HG03342 (cell line): ENCODE measurements at regions not wholly inside any gene's neighbourhood (a gene's known extent, or its start where the extent isn't known, plus 50 kb on each side); places are given as distances from the start of the nearest gene placed in this dataset.
"Not testable (repeated sequence)": the region's sequence is repeated elsewhere in the genome, so short reads cannot be mapped to it uniquely, and the experiment has no call there.

ENCODE experiments used
- ATAC-seq: cut with Tn5 transposase; IDR thresholded peaks from one replicate; pipeline ENCODE4 v1.9.1; 2021; ENCODE audit warnings: mild to moderate bottlenecking, moderate library complexity; ENCODE audit not compliant: unreplicated experiment

DNA sequence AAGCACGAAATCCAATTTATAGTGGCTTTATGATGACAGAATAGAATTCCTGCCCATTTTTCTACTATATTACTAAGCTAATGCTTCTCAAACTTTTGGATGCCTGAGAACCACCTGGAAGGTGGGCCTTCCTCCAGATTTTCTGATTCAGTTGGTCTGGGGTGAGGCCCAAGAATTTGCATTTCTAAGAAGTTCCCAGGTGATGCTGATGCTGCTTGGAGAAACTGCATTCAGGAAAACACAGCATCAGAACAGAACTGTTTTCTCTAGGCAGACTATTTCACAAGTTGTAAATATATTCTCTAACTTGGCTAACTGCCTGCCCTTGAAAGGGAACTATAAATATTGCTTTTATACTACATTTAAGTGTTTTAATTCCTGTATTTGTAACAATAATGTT is 644.9 kb upstream of the DPPA4 start:
- ATAC-seq: no peak

DNA sequence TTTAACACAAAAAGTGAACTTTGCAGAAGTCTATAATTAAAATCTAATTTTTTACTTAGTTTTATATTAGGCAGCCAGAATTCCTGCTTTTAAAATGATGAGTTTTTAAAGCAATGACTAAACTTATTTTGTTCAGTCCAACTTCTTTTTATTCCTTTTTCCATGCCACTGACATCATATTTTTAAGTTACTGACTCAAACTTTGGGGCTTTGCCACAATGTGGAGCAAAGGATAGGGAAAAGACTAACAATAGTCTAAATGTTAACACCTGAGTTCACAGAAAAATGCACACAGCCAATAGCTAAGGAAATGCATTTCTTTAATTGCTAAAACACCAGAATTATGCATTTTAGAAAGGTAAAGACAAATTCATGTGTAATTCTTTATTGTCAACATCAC is 647.6 kb upstream of the DPPA4 start:
- ATAC-seq: no peak

DNA sequence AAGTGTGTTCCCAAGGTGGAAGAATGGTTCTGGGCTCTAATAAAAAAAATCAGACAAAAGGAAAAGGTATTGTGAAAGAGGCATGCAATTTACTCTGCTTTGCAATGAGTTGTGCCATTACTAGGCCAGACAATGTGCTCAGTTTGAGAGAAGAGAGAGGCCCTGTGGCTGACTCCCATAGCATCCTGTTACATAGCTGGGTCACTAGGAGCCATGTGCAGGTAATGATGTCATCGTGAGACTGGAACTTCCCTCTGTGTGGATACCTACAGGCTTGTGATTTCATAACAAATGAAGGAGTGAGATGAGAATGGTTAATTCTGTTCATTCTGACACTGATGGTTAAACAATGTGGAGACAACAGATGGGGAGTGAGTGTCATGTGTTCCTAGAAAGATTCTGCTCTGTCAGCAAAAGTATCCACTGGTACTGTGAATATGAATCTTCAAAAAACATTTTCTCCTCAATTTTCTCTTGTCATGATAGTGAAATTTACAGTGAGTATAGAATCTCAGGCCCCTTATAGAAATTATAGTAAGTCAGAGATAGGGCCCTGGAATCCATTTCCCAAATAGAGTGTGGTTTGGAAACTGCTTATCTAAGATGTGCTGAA is 648.7 kb upstream of the DPPA4 start:
- ATAC-seq: no peak

DNA sequence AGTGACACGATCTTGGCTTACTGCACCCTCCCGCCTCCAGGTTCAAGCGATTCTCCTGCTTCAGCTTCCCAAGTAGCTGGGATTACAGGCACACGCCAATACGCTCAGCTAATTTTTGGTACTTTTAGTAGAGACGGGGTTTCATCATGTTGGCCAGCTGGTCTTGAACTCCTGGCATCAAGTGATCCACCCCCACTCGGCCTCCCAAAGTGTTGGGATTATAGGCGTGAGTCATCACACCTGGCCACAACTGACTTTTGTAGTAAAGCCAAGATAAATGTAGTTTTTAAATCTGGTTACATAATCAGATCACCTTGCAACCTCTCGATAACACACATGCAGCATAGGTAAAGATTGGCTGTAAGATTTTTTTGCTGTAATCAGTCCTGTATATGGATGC is 657.5 kb upstream of the DPPA4 start:
- ATAC-seq: no peak

DNA sequence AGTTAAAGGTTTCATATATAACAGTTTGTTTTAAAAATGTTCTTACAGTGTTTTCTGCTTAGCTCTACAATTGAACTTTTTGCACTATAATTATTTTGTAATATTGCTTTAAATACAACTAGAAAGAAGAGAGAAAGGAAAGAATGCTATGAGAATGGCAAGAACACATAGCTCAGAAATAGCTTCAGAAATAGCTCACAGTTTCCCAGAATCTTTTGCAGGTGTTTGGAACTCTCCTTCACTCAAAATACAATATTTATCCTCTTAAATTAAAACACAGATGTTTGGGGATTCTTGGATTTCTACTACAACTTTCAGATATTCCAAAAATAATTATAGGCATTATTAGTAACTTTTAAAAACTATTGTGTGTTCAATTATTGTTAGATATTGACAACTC is 658.0 kb upstream of the DPPA4 start:
- ATAC-seq: no peak

DNA sequence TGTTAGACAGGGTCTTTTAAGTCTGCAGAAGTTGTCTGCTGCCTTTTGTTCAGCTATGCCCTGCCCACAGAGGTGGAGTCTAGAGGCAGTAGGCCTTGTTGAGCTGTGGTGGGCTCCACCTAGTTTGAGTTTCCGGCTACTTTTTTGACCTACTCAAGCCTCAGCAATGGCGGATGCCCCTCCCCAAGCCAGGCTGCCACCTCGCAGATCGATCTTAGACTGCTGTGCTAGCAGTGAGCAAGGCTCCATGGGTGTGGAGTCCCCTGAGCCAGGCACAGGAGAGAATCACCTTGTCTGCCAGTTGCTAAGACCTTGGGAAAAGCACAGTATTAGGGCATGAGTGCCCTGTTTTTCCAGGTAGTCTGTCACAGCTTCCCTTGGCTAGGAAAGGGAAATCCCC is 664.6 kb upstream of the DPPA4 start:
- ATAC-seq: not testable (repeated sequence)

DNA sequence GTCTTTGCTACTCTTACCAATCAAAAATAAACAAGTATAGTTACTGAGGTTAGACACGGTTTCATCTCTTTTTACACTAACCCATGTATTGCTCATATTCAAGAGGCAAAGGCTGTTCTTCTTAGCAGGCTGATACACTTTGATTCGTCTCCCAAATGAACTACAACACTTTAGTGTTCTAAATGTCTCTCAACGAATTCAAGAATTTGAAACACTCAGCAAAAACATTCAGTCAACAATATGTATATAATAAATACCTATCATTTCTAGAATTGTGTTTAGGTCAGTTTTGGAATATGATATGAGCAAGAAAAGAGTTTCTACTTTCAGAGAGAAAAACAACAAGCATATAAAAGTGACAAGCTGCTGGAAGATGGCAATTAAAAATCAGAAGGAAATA is 669.6 kb upstream of the DPPA4 start:
- ATAC-seq: no peak

DNA sequence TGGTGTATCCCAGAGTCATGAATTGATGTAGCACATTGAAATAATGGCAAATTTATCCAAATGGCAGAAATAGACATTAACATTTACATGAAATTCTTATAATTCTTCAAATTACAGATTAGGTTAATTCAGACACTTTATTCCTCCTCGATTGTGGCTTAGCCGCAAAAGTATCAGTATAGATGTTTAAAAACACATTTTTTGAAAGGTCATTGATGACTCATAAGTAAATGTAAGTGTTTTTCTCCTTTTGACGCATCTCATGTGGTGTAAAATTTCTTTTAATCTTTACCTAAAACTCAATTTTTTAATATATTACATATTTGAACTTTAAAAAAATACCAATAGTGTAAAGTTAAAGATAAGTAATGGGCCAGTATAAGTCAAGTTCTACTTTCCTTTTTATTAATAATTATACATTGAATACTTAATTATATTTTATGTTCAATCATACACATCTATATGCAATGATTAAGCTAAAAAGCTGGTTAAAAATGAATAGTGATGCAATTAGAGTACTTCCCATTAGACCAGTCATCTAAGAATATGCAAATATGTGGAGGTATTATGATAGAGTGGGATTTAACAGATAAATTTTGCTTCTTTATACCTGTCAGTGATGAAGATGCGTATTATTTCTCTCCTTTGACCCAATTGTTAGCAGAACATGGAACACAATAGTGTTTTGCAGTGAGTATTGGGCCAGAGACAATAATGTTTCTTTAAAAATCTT is 678.1 kb upstream of the DPPA4 start:
- ATAC-seq: no peak

DNA sequence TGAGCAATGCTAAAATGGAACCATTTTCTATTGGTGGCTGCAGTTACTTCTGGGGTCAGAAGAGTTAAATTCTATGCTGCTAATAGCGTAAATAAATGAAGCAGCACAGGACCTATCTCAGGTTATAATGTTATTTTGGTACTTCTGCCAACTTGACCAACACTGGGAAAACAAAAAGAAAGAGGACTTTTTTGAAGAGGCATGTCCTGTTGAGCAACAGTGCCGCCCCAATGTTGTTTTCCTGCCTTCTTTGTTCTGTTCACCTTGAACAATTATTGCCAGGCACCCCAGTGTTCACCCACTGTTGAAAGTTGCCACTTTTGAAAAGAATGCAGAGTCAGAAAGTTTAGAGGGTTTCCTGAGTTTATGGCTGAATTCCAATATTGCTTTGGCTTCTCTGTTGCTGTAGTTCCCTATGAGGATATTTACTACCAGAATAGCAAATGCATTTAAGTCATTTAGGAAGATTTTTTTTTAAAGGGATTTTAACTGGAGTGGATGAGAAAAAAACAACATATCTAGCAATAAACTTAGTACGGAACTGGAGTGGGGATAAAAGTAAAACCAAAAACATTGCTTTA is 679.0 kb upstream of the DPPA4 start:
- ATAC-seq: no peak

DNA sequence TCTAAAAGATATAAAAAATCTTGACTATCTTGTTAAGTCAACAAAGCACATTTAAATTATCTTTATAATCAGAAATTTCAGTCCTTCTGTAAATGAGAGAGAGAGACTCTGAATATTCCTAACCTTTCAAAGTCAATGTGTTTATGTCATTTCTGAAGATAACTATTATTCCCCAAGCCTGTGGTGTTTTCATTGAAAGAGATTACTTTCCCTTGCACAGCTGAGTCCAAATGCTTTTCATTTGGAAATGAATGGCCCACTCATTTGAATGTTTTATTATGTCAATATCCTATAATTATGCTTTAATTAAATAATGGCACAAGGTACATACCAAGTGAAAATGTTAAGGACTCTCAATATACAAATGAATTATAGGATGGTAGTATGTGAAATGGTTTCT is 680.0 kb upstream of the DPPA4 start:
- no peak for ATAC-seq

DNA sequence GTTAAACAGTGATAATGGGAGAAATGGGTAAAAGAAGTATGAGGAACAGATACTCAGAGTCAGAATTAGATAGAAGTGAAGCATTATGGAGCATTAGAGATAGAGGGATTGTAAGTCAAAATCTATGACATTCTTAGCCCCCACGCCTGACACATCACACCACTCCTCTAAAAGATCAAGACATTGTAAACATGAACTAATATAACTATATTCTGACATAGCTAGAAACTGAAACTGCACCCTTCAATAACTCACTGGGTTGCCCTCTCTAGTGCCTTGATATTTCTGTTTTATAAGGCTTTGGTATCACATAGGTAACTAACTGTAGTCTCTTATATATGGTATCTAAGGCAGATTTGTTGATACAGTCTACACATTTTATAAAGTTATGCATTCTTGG is 684.3 kb upstream of the DPPA4 start:
- ATAC-seq: no peak

DNA sequence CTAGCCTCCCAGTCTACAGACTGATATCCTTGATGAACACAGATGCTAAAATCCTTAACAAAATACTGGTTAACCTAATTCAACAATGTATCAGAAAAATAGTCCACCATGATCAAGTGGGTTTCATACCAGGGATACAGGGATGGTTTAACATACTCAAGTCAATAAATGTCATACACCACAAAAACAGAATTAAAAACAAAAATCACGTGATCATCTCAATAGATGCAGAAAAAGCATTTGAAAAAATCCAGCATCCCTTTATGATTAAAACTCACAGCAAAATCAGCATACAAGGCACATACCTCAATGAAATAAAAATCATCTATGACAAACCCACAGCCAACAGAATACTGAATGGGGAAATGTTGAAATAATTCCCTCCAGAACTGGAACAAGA is 685.7 kb upstream of the DPPA4 start:
- not testable (repeated sequence) for ATAC-seq

DNA sequence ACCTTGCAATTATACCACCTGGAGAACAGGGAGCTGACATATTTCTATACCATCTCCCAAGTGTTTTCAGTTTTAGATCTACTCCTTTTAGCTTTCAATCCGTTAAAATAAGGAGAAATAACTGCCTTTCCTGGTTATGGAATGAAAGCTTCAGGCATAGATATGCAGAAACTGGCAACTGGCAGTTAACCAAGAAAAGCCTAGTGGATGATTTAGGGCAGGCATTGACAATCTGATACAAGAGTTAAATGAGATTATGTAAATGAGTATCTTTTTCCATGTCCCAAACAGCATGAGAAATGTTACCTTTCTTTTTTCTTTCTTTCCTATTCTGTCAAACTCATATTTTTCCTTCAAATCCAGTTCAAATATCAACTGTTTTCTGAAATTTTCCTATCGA is 689.1 kb upstream of the DPPA4 start:
- no peak for ATAC-seq

DNA sequence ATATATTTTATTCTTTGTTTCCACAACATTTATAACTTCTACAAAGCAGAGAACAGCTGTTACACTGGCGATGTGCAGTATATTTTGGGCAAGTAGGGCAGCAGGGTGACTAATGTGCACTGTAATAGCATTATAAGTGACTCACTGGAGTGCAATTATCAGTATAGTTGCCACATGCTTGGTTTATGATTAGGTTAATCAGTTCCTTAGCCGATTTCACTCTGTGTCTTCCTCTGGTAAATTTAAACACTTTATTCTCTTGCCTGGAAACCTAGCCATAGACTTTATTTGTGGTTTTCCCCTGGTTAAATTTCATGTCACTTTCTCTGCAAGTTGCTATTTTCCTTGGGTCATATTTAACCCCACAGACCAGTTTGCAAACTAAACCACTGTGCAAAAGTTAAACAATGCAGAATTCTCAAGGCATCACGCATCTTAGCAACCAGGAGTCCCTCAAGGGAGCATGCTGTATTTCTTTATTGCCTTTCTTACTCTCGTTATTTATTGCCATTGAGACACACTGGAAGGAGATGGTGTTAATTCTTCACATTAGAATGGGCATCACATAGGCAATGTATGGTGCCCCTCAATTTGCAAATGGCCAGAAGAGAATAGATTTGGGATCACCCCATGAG is 690.2 kb upstream of the DPPA4 start:
- no peak for ATAC-seq

DNA sequence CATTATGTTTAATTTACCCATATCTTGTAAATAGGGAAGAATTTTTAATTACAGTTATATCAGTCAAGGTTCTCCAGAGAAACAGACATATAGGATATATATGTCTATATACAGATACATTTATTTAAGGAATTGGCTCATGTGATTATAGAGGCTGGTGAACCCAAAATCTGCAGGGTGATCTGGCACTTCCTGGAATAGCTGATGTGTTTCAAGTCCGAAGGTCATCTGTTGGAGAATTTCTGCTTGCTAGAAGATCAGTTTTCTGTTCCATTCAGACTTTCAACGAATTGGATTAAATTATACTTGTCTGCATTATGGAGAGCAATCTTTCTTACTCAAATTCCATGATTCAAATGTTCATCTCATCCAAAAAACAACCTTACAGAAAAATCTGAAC is 694.6 kb upstream of the DPPA4 start:
- no peak for ATAC-seq

DNA sequence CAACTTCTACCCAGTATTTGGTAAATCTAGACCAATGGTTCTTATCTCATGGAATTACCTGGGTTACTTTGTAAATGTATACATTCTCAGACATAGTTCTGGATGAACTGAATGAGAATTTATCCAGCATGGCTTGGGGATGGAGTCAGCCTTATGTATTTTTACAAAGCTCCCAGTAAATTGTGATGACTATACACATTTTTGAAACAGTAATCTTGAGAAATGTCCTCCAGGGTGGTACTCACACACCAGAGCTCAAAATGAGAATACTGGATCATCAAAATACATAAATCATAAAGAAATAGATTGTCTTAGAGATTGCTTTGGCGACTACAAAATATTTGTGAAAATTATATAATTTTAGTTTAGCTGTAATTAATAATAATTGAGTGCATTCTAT is 722.1 kb upstream of the DPPA4 start:
- ATAC-seq: no peak

DNA sequence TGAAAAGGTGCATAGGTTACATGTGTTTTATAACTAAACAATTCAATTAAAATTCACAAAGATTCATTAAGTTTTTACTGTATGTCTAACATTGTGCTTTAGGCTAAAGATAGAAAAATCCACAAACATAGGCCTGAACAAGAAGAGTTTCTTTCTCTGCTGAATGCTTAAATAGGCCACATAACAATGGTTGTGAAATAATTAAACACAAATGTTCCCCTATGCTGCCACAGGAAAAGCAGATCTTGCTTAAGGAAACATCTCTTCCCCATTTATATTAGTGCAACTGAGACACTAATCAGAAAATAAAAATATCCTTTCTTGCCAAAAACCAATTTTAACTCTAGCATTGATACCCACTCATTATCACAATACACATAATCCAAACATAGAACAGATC is 725.4 kb upstream of the DPPA4 start:
- no peak for ATAC-seq

DNA sequence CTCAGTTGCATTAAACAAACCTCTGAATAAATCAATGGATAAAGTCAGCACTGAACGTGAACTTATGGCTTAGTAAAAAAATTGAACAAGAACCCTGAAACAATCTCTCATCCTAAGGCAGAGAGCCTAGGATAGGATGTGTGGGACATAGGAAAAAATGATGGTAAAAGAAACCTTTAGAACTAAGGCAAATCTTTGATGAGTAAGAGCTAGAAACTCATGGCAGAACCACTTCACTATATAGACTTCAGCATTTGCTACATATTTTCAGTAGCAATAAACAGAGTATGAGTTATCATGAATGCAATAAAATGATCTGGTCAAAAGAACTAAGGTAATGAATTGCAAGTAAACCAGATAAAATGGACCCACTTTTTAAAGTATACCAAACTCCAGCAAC is 725.8 kb upstream of the DPPA4 start:
- no peak for ATAC-seq

DNA sequence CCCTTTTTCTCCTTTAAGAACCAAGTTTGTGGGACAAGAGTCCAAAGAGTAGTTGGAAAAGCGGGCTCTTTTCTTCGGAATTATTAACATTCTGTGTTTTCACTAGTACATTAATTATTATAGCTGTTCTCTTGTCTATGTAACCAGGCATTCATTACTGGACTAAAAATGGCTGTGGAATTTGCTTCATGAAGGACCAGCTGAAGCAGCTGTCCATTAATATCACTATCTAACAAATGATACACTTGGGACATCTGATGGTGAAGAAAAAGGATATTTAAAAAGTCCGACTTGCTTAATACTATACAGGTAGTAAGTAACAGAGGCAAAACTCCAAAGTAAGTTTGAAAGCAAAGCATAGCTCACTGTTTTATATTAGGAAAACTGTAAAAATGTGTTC is 728.9 kb upstream of the DPPA4 start:
- no peak for ATAC-seq

DNA sequence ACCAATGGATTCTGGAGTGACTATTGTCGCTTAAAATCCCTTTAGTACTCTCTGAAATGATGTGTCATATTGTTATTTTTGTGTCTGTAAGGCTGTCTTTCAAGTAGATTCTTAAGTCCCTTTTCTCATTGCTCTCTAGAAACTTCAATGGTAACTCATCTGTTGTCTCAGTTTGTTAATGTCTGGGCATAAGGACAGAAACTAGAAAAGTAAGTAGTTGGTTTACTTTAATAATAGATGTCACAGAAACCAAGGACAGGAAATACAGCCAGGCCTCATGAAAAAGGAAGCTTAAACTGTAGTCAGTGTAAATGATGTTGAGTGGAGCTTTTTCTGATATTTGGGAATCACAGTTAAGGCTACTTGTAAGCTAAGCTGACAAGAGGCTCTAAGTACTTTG is 730.2 kb upstream of the DPPA4 start:
- ATAC-seq: no peak

DNA sequence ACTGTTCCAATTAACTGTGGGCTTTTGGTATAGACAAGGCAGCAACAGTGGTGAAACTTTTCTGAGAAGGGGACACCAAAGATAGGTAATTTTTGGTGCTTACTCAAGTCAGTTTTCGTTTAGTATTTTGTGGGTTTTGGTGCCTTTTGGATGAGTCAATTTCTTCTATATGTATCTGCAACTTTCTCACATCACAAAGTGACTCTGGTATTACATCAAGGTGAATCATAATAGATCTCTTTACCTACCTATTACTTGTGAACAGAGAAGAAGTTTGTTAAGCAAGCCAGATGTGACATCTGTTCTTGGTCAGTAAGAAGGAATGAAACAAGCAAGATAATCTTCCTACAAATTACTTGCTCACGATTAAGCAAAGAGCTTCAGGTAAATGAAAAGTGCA is 732.4 kb upstream of the DPPA4 start:
- ATAC-seq: no peak
